ENCODE measurements at regions not wholly inside any gene's neighbourhood (a gene's known extent, or its start where the extent isn't known, plus 50 kb on each side); places are given as distances from the start of the nearest gene placed in this dataset.
A peak's percentile ranks its signal among the peaks of the same experiment; 100 is the strongest.

DNA sequence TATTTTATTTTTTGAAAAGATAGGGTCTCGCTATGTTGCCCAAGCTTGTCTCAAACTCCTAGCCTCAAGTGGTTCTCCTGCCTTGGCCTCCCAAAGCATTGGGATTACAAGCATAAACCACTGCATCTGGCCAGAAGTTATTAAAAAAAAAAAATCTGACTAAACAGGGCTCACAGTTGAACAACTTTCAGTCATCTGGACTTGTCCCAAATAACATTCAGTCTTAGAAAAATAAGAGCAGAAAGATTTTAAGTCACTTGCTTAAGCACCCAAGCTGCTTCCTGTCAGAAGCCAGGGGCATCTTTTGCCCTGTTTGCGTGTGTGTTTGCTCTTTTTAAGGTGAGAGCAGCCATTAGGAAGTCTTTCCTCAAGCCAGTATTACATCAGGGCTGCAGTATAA, 286.8 kb downstream of the LMO4 start:
- no peak overlapping the region for H3K4me3 ChIP-seq (ENCODE audit: low read depth, low read length)
- TF ChIP-seq, protein P1, sequence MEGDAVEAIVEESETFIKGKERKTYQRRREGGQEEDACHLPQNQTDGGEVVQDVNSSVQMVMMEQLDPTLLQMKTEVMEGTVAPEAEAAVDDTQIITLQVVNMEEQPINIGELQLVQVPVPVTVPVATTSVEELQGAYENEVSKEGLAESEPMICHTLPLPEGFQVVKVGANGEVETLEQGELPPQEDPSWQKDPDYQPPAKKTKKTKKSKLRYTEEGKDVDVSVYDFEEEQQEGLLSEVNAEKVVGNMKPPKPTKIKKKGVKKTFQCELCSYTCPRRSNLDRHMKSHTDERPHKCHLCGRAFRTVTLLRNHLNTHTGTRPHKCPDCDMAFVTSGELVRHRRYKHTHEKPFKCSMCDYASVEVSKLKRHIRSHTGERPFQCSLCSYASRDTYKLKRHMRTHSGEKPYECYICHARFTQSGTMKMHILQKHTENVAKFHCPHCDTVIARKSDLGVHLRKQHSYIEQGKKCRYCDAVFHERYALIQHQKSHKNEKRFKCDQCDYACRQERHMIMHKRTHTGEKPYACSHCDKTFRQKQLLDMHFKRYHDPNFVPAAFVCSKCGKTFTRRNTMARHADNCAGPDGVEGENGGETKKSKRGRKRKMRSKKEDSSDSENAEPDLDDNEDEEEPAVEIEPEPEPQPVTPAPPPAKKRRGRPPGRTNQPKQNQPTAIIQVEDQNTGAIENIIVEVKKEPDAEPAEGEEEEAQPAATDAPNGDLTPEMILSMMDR (IDR thresholded peaks at IDR 0.05; ENCODE audit: insufficient read depth, low read length): no peak
- DNase-seq (ENCODE audit: low read depth): peak; percentile 23

DNA sequence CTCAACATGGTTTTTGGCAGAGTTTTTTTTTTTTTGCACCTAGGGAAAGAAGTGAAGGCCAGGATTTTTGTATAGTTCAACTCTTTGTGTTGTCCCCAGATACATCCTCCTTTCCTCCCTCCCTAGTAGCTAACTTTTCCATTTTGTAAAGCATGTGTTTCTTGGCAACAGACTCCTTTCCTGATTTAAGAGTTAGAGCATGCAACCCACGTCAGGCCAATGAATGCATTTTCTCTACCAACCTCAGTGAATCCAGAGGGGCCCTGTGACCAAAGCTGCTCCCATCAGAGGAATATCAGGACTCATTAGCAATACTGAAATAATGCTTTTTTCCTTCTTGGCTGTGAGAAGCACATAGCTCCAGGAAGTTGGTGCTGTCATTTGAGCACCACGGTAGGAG, 287.2 kb downstream of the LMO4 start:
- peak; percentile 4 for DNase-seq (ENCODE audit: low read depth)
- TF ChIP-seq, protein P1 (IDR thresholded peaks at IDR 0.05; ENCODE audit: insufficient read depth, low read length): no peak
- H3K4me3 ChIP-seq (ENCODE audit: low read depth, low read length): no peak overlapping the region

DNA sequence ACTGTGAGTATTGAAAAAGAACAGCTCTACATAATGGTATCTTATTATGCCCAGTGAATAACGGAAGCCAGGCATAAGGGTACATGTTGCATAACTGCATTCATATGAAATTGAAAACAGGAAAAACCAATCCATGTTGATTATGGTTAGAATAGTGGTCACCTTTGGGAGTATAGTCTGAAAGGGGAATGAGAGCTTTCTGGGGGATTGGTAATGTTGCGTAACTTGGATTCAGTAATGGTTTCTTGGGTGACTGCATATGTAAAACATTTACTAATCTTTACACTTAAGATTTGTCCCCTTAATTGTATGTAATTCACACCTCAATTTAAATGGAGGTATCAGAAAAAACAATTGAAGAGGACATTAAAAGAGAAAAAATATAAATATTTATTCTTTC, 292.1 kb downstream of the LMO4 start:
- DNase-seq (ENCODE audit: low read depth): no peak
- TF ChIP-seq, protein P1 (IDR thresholded peaks at IDR 0.05; ENCODE audit: insufficient read depth, low read length): no peak
- no peak overlapping the region for H3K4me3 ChIP-seq (ENCODE audit: low read depth, low read length)

DNA sequence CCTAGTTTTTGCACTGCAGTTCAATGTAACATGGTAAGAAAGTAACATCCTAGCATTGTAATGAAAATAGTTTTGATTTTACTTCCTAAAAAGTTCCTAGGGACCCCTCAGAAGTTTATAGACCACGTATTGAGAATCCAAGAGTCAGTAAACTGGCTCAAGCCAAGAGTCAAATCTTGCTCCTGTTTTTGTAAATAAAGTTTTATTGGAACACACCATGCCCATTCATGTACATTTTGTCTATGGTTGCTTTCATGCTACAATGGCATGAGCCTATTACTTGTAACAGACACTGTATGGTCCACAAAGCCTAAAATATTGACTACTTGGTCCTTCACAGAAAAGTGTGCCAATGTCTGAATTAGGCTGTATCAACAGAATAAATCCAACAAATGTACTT, 301.0 kb downstream of the LMO4 start:
- no peak for DNase-seq (ENCODE audit: low read depth)

DNA sequence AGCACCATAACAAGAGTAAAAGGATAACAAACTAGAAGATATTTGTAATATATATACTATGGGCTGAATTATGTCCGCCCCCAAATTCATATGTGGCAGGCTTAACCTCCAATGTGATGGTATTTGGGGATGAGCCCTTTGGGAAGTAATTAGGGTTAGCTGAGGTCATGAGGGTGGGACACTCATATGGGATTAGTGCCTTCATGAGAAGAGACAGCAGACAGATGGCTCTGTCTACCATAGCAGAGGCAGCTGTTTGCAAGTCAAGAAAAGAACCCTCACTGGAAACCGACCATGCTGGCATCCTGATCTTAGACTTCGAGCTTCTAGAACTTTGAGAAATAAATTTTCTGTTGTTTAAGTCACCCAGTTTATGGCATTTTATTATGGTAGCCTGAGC, 303.6 kb downstream of the LMO4 start:
- no peak overlapping the region for H3K4me3 ChIP-seq (ENCODE audit: low read depth, low read length)
- no peak for DNase-seq (ENCODE audit: low read depth)
- TF ChIP-seq, protein P1 (IDR thresholded peaks at IDR 0.05; ENCODE audit: insufficient read depth, low read length): no peak

More for the DNA sequence above, 301.0 kb downstream of the LMO4 start:
- TF ChIP-seq, protein P1 (IDR thresholded peaks at IDR 0.05; ENCODE audit: insufficient read depth, low read length): no peak
- no peak overlapping the region for H3K4me3 ChIP-seq (ENCODE audit: low read depth, low read length)

DNA sequence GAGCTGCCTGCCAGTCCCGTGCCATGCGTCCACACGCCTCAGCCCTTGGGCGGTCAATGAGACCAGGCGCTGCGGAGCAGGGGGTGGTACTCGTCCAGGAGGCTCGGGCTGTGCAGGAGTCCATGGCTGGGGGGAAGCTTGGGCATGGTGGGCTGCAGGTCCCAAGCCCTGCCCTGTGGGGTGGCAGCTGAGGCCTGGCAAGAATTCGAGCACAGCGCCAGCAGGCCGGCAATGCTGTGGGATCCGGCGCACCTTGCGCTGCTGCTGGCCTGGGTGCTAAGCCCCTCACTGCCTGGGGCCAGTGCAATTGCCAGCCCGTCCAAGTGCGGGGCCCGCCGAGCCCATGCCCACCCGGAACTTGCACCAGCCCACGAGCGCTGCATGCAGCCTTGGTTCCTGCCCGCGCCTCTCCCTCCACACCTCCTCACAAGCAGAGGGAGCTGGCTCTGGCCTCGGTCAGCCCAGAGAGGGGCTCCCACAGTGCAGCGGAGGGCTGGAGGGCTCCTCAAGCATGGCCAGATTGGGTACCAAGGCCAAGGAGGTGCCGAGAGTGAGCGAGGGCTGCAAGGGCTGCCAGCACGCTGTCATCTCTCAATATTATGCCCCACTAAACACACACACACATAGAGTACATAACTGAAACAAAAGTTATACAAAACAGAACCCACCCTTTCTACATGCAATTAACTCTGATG, 307.7 kb downstream of the LMO4 start:
- TF ChIP-seq, protein P1 (IDR thresholded peaks at IDR 0.05; ENCODE audit: insufficient read depth, low read length): no peak

DNA sequence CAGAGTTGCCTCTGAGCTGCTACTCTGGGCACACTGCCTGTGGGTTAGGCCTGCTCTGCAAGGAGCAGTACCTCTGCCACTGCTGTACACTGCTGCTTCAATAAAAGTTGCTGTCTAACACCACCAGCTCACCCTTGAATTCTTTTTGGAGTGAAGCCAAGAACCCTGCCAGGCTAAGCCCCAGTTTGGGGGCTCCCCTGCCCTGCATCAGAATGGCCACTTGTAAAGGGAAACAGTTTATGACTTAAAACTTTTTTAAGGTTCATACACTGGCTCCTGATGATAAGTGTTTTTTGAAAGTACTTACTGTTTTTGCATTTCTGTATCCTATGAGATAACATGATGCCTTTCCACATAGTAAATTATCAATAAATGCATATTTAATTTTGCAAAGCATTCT, 310.0 kb downstream of the LMO4 start:
- TF ChIP-seq, protein P1 (IDR thresholded peaks at IDR 0.05; ENCODE audit: insufficient read depth, low read length): no peak
- DNase-seq (ENCODE audit: low read depth): no peak
- no peak overlapping the region for H3K4me3 ChIP-seq (ENCODE audit: low read depth, low read length)

More for the DNA sequence above, 307.7 kb downstream of the LMO4 start:
- no peak for DNase-seq (ENCODE audit: low read depth)
- no peak overlapping the region for H3K4me3 ChIP-seq (ENCODE audit: low read depth, low read length)
